Common myeloid progenitor, CD34-positive (primary cell): ENCODE measurements at regions not wholly inside any gene's neighbourhood (a gene's known extent, or its start where the extent isn't known, plus 50 kb on each side); places are given as distances from the start of the nearest gene placed in this dataset.
"Not testable (repeated sequence)": the region's sequence is repeated elsewhere in the genome, so short reads cannot be mapped to it uniquely, and the experiment has no call there.

Experiments
- CTCF ChIA-PET: fragments of 350-600 bp; sonication (Branson Sonifier 250); formaldehyde crosslinking; loops from one replicate; lab custom pipeline; 2021; ENCODE audit warnings: antibody characterized with exemption; lab: Charles Lee
- POLR2A ChIA-PET: fragments of 350-600 bp; sonication (Branson Sonifier 250); formaldehyde crosslinking; loops from one replicate; lab custom pipeline; 2021; ENCODE audit warnings: antibody characterized with exemption; lab: Charles Lee
- DNase-seq, 3 donors: peaks; one replicate each; pipeline versions ENCODE4 v3.0.0 to v3.0.0-alpha.2; 2013
- H3K27ac ChIP-seq, 2 experiments: 1 replicate in 1 of 2; 2 replicates in 1 of 2; pipeline ENCODE4 v1.7.0; 2013; ENCODE audit warnings: inconsistent platforms in 2 of 2, low read length in 2 of 2, mild to moderate bottlenecking in 2 of 2, low read depth in 1 of 2, moderate library complexity in 1 of 2; ENCODE audit not compliant: severe bottlenecking in 2 of 2, insufficient read depth in 1 of 2, poor library complexity in 1 of 2
- H3K27me3 ChIP-seq, 5 experiments: replicated peaks in 2 of 5; 1 replicate in 3 of 5; 2 replicates in 2 of 5; pipeline versions ENCODE4 v1.6.1 to v1.7.0; 2013; ENCODE audit warnings: low read length in 4 of 5, mild to moderate bottlenecking in 2 of 5, moderate library complexity in 2 of 5, inconsistent platforms in 1 of 5; ENCODE audit not compliant: insufficient read depth in 5 of 5, control insufficient read depth in 4 of 5
- H3K36me3 ChIP-seq, 4 experiments: 1 replicate in 2 of 4; 2 replicates in 2 of 4; pipeline versions ENCODE4 v1.6.1 to v1.7.0; 2013; ENCODE audit warnings: low read length in 3 of 4, control low read depth in 1 of 4, mild to moderate bottlenecking in 1 of 4; ENCODE audit not compliant: control insufficient read depth in 4 of 4, insufficient read depth in 4 of 4
- H3K4me1 ChIP-seq, 4 experiments: 1 replicate in 3 of 4; 2 replicates in 1 of 4; pipeline versions ENCODE4 v1.6.1 to v1.7.1; 2013; ENCODE audit warnings: low read length in 3 of 4, mild to moderate bottlenecking in 3 of 4, control low read depth in 1 of 4, inconsistent platforms in 1 of 4, moderate library complexity in 1 of 4; ENCODE audit not compliant: control insufficient read depth in 4 of 4, insufficient read depth in 4 of 4; ENCODE audit errors: control extremely low read depth in 1 of 4
- H3K4me3 ChIP-seq, 7 experiments: 1 replicate in 4 of 7; 2 replicates in 3 of 7; pipeline versions ENCODE4 v1.5.1 to v1.7.0; 2013; ENCODE audit warnings: mild to moderate bottlenecking in 7 of 7, low read length in 6 of 7, moderate library complexity in 6 of 7, inconsistent platforms in 2 of 7, low read depth in 2 of 7, control low read depth in 1 of 7; ENCODE audit not compliant: insufficient read depth in 4 of 7, control insufficient read depth in 1 of 7; ENCODE audit errors: extremely low read depth in 1 of 7
- H3K9me3 ChIP-seq, 5 experiments: 1 replicate in 4 of 5; 2 replicates in 1 of 5; pipeline versions ENCODE4 v1.6.1 to v1.7.1; 2013; ENCODE audit warnings: low read length in 4 of 5, mild to moderate bottlenecking in 2 of 5, inconsistent platforms in 1 of 5, low read depth in 1 of 5, moderate library complexity in 1 of 5; ENCODE audit not compliant: control insufficient read depth in 4 of 5, insufficient read depth in 2 of 5; ENCODE audit errors: control extremely low read depth in 1 of 5
- WGBS: methylation state at CpG from one replicate; pipeline ENCODE4 v1.1.5; 2013; ENCODE audit not compliant: insufficient coverage; 5-methylcytosine and 5-hydroxymethylcytosine counted together

DNA sequence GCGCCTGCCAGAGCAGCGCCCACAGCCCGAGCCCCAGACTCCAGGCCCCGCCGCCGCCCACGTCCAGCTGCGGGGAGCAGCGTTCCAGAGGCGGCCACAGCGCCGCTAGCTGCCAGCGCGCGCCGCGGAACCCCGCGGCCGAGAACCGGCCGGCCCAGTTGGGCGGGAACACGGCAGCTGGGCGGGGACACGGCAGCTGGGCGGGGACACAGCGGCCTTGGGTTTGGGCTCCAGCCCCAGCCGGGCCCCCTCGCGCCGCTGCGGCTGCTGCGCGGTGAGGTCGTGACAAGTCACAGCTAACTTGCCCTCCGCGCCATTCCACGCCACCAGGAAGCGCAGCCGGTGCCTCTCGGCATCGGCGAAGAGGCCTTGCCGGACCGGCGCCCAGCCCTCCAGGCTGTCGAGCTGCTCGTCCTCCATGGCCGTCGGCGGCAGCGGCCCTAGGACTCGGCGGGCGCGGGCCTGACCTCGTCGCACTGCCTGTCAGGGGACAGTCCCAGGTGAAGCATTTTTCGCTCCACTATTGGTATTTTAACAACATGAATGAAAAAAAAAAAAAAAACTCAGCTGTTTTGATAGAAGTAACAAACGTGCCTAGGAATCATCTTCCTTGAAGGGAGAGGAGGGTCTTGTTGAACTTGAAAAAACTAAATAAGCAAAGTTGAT, 56.6 kb upstream of the GOLGA8N start:
- H3K27me3 ChIP-seq, POLR2A ChIA-PET, H3K36me3 ChIP-seq, CTCF ChIA-PET, H3K4me1 ChIP-seq, H3K9me3 ChIP-seq: not testable (repeated sequence)
- whole genome bisulfite sequencing, result no CpG with 5 or more reads among the region's 61 CpGs
- Histone ChIP-seq H3K4me3 (peak overlapping the region in 6 of 7 experiments; percentile 54 to 75 (median 64)), H3K27ac (peak overlapping the region; percentile 68 to 80)
- DNase-seq, result peak; percentile 7 to 64 (median 36)

DNA sequence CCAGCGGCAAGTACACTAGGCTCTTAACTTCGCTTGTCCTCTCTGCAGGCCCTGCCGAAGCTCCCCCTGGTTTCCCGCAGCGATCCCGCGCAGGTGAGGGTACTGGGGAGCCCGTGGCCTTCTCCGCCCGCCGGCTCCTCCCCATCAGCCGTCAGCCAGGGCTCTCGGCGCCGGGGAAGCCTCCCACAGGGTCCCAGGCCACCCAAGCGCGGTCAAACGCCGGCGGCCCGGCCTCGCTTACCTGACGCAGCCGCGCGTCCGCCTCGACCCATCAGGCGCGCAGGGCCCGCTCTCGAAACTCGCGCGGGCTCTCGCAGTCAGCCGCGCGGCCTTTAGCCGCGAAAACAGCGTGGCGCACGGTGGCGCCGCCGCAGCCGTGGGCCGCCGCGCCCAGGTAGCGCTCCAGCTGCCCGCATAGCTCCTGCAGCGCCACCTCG, 57.2 kb upstream of the GOLGA8N start:
- H3K27ac ChIP-seq, H3K36me3 ChIP-seq, CTCF ChIA-PET, DNase-seq, H3K4me1 ChIP-seq, H3K27me3 ChIP-seq, H3K9me3 ChIP-seq, H3K4me3 ChIP-seq, POLR2A ChIA-PET: not testable (repeated sequence)
- no CpG with 5 or more reads among the region's 55 CpGs for WGBS

DNA sequence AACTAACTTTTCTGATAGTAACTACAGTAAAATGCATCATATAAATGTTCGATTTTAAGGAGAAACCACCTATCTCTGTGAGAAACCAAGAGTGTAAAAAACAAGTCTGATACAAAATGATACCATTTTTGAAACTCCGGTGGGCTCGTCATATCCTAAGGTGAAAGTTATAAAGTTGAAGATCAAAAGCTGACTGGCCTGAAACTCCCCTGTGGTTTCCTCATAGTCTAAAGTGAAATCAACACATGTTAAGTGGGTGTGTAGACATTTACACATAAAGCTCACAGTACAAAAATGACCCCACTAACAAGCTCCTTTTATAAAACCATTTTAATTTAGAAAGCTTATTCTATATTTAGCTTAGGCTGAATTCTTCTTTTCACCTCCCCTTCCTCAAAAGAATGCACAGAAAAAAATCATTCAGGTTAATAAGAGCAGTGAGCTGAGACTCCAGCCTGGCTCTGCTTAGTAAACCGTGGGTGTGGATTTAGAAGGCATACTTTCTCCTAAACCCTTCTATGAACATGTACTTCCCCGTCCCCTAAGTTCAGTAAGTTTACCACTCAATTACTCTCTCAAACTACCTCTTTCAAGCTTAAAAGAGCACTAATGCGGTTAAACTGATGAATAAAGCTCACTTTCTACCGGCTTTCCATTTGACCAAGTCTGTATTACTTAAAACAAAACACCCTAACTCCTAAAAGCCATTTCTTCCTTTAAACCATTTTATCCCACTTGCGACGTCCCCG, 57.9 kb upstream of the GOLGA8N start:
- not testable (repeated sequence) for H3K27ac ChIP-seq, H3K27me3 ChIP-seq
- no CpG with 5 or more reads among the region's 10 CpGs for WGBS

DNA sequence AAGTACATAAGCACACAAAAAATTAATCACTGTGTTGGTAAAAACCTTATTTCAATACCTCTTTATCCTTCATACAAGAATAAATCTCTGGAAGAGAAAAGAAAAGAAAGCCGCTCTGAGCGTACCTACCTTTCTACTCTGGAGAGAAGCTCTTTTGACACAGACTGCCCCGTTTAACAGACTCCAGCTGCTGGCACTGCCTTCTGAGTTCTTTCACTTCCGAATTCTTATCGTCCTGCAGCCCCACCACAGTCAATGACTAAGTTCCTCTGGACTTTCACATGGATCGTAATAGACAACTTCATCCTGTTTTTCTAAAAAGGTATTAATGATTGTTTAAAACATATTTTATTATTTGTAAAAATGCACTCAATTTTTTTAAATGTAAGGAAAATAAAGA, 67.5 kb upstream of the GOLGA8O start:
- WGBS, result no CpG with 5 or more reads among the region's 6 CpGs
- CTCF ChIA-PET, H3K4me1 ChIP-seq, H3K4me3 ChIP-seq, POLR2A ChIA-PET, H3K27ac ChIP-seq, H3K9me3 ChIP-seq, H3K36me3 ChIP-seq, DNase-seq, H3K27me3 ChIP-seq: not testable (repeated sequence)

More for the DNA sequence above, 57.9 kb upstream of the GOLGA8N start:
- H3K36me3 ChIP-seq, POLR2A ChIA-PET, H3K4me1 ChIP-seq, H3K9me3 ChIP-seq, DNase-seq, H3K4me3 ChIP-seq, CTCF ChIA-PET: not testable (repeated sequence)

DNA sequence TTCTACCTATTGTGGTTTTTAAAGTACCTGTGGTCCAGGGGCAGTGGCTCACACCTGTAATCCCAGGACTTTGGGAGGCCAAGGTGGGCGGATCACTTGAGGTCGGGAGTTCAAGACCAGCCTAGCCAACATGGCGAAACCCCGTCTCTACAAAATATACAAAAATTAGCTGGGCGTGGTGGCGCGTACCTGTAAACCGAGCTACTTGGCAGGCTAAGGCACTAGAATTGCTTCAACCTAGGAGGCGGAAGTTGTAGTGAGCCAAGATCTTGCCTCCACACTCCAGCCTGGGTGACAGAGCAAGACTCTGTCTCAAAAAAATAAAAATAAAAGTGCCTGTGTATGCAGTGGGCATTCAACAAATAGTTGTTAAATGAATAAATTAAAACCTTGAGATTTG, 67.0 kb upstream of the GOLGA8O start:
- POLR2A ChIA-PET, H3K9me3 ChIP-seq, H3K27ac ChIP-seq, CTCF ChIA-PET, H3K27me3 ChIP-seq, H3K4me1 ChIP-seq, H3K36me3 ChIP-seq, H3K4me3 ChIP-seq: not testable (repeated sequence)
- 94% methylated on average over 3 of the region's 9 CpGs for WGBS
- DNase-seq, result peak in 1 of 3 donors; percentile 1

DNA sequence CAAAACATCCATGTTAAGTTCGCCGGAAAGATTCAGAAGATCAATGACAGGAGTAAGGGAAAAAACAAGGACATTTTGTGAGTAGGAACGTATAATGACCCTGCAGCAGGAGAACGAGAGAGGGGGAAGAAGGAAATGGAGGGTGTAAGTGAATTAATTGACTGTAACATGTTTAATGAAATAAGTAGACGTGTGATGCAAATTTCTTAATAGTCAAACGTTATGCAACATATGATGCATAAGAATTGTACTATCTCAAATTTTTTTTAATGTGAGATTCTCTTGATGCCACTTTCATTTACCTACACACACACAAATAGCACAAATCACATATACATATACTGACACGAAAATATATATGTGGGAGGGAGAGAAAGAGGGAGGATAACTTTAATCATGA, 63.5 kb upstream of the GOLGA8O start:
- not testable (repeated sequence) for DNase-seq, H3K27ac ChIP-seq

DNA sequence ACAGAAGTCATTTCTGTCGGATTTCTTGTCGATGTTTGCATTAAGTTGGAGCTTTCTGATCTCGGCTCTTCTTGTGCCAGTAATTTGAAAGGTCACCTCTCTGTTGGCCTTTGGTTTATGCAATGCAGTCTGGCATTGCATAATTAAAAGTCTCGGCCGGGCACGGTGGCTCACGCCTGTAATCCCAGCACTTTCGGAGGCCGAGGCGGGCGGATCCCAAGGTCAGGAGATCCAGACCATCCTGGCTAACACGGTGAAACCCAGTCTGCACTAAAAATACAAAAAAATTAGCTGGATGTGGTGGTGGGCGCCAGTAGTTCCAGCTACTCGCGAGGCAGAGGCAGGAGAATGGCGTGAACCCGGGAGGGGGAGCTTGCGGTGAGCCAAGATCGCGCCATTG, 62.6 kb upstream of the GOLGA8O start:
- DNase-seq, H3K36me3 ChIP-seq, H3K4me1 ChIP-seq, H3K27me3 ChIP-seq, H3K4me3 ChIP-seq, CTCF ChIA-PET, H3K27ac ChIP-seq, POLR2A ChIA-PET, H3K9me3 ChIP-seq: not testable (repeated sequence)
- 95% methylated on average over 15 of the region's 20 CpGs for WGBS

More for the DNA sequence above, 63.5 kb upstream of the GOLGA8O start:
- H3K9me3 ChIP-seq, H3K27me3 ChIP-seq, H3K4me3 ChIP-seq, CTCF ChIA-PET, H3K36me3 ChIP-seq, POLR2A ChIA-PET, H3K4me1 ChIP-seq: not testable (repeated sequence)
- WGBS, result 88% methylated on average over 2 of the region's 7 CpGs
